GM21529 (cell line): ENCODE measurements at regions not wholly inside any gene's neighbourhood (a gene's known extent, or its start where the extent isn't known, plus 50 kb on each side); places are given as distances from the start of the nearest gene placed in this dataset.

Experiments
- ATAC-seq: cut with Tn5 transposase; IDR thresholded peaks from one replicate; pipeline ENCODE4 v1.9.1; 2021; ENCODE audit not compliant: unreplicated experiment

- ATAC-seq = no peak
Observed at GRCh38 chr3:194832346-194833104, 146.8 kb downstream of the FAM43A start.

- ATAC-seq = no peak
Observed at GRCh38 chr3:194833114-194833910, 147.6 kb downstream of the FAM43A start.

GRCh38 chr3:194836661-194837060 lies 151.0 kb downstream of the FAM43A start:
- no peak for ATAC-seq

- ATAC-seq = no peak
Observed at GRCh38 chr3:194837457-194838127, 151.9 kb downstream of the FAM43A start.

GRCh38 chr3:194838236-194838635 lies 152.6 kb downstream of the FAM43A start:
- ATAC-seq = no peak

- no peak for ATAC-seq
Observed at GRCh38 chr3:194840661-194841514, 155.2 kb downstream of the FAM43A start.

GRCh38 chr3:194841515-194841841 lies 155.8 kb downstream of the FAM43A start:
- no peak for ATAC-seq

GRCh38 chr3:194843556-194843955 lies 157.9 kb downstream of the FAM43A start:
- no peak for ATAC-seq

- ATAC-seq = no peak
Observed at GRCh38 chr3:194844046-194844445, 158.4 kb downstream of the FAM43A start.

- ATAC-seq = no peak
Observed at GRCh38 chr3:194849166-194849875, 163.6 kb downstream of the FAM43A start.

- no peak for ATAC-seq
Observed at GRCh38 chr3:194851254-194851653, 165.6 kb downstream of the FAM43A start.

- no peak for ATAC-seq
Observed at GRCh38 chr3:194851941-194852340, 166.3 kb downstream of the FAM43A start.

GRCh38 chr3:194852345-194852744 lies 166.7 kb downstream of the FAM43A start:
- no peak for ATAC-seq

GRCh38 chr3:194852831-194853508 lies 167.3 kb downstream of the FAM43A start:
- ATAC-seq = no peak

- ATAC-seq = no peak
Observed at GRCh38 chr3:194854206-194854605, 168.5 kb downstream of the FAM43A start.

- no peak for ATAC-seq
Observed at GRCh38 chr3:194854659-194855390, 169.1 kb downstream of the FAM43A start.

- no peak for ATAC-seq
Observed at GRCh38 chr3:194856296-194856695, 170.6 kb downstream of the FAM43A start.

- ATAC-seq = no peak
Observed at GRCh38 chr3:194857469-194858113, 171.9 kb downstream of the FAM43A start.

- ATAC-seq = no peak
Observed at GRCh38 chr3:194858382-194858781, 172.7 kb downstream of the FAM43A start.
